HS-5 (cell line): ENCODE measurements at regions not wholly inside any gene's neighbourhood (a gene's known extent, or its start where the extent isn't known, plus 50 kb on each side); places are given as distances from the start of the nearest gene placed in this dataset.
"Not testable (repeated sequence)": the region's sequence is repeated elsewhere in the genome, so short reads cannot be mapped to it uniquely, and the experiment has no call there.

ENCODE experiments used
- DNase-seq: peaks from one replicate; pipeline ENCODE4 v3.0.0-alpha.2; 2012; ENCODE audit warnings: low read depth

- not testable (repeated sequence) for DNase-seq
Observed at GRCh38 chr7:68843985-68844384, 754.3 kb upstream of the AUTS2 start.

- no peak for DNase-seq
Observed at GRCh38 chr7:68846811-68847325, 751.4 kb upstream of the AUTS2 start.

GRCh38 chr7:68853254-68853653 is 745.0 kb upstream of the AUTS2 start:
- DNase-seq, result no peak

GRCh38 chr7:68857571-68857970 is 740.7 kb upstream of the AUTS2 start:
- DNase-seq, result no peak

- no peak for DNase-seq
Observed at GRCh38 chr7:68858497-68858896, 739.8 kb upstream of the AUTS2 start.

GRCh38 chr7:68861171-68861570 is 737.1 kb upstream of the AUTS2 start:
- DNase-seq, result no peak

GRCh38 chr7:68862261-68862660 is 736.0 kb upstream of the AUTS2 start:
- no peak for DNase-seq

GRCh38 chr7:68862736-68863135 is 735.5 kb upstream of the AUTS2 start:
- DNase-seq, result no peak

GRCh38 chr7:68865351-68866199 is 732.7 kb upstream of the AUTS2 start:
- no peak for DNase-seq

GRCh38 chr7:68866200-68866570 is 732.1 kb upstream of the AUTS2 start:
- no peak for DNase-seq

- DNase-seq, result not testable (repeated sequence)
Observed at GRCh38 chr7:68866721-68867120, 731.6 kb upstream of the AUTS2 start.

- DNase-seq, result no peak
Observed at GRCh38 chr7:68868978-68869377, 729.3 kb upstream of the AUTS2 start.

- no peak for DNase-seq
Observed at GRCh38 chr7:68873616-68874015, 724.7 kb upstream of the AUTS2 start.

- DNase-seq, result no peak
Observed at GRCh38 chr7:68875857-68876256, 722.4 kb upstream of the AUTS2 start.

GRCh38 chr7:68887116-68887515 is 711.2 kb upstream of the AUTS2 start:
- DNase-seq, result not testable (repeated sequence)

GRCh38 chr7:68888971-68889385 is 709.3 kb upstream of the AUTS2 start:
- DNase-seq, result no peak

GRCh38 chr7:68892236-68892635 is 706.0 kb upstream of the AUTS2 start:
- no peak for DNase-seq

- no peak for DNase-seq
Observed at GRCh38 chr7:68893411-68893810, 704.9 kb upstream of the AUTS2 start.

GRCh38 chr7:68899156-68899555 is 699.1 kb upstream of the AUTS2 start:
- DNase-seq, result not testable (repeated sequence)

GRCh38 chr7:68900096-68900495 is 698.2 kb upstream of the AUTS2 start:
- no peak for DNase-seq

GRCh38 chr7:68904630-68905029 is 693.6 kb upstream of the AUTS2 start:
- no peak for DNase-seq

GRCh38 chr7:68911754-68912153 is 686.5 kb upstream of the AUTS2 start:
- no peak for DNase-seq

GRCh38 chr7:68914006-68914405 is 684.3 kb upstream of the AUTS2 start:
- no peak for DNase-seq
